ENCODE measurements at regions not wholly inside any gene's neighbourhood (a gene's known extent, or its start where the extent isn't known, plus 50 kb on each side); places are given as distances from the start of the nearest gene placed in this dataset.
A peak's percentile ranks its signal among the peaks of the same experiment; 100 is the strongest.

DNA sequence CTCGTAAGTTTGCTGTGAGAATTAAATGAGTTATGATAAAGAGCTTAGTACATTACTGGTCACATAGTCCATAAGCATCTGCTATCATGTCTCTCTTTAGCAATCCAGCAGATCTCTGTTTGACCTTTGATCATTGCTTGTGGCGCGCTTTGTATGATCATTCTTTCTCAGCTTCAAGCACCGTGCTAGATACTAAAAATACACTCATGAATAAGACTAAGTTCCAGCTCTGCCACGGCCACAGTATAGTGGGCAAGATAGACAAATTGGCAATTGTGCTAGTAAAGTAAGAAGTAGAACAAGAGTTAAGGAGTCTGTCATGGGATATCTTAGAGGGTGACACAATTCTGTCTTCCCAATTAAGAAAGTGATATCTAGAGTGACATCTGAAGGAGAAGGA, 75.2 kb upstream of the ADGRF1 start:
- Histone ChIP-seq H3K36me3 (ENCODE audit: insufficient read depth, low read length) (no peaks in the 10 kb centered on the region), H3K4me1 (ENCODE audit: insufficient read depth, low read length) (peaks cover 10% of the 10 kb centered on the region), H3K9me3 (ENCODE audit: control insufficient read depth, insufficient read depth, low read length) (no peaks in the 10 kb centered on the region), H3K9ac (ENCODE audit: low read depth, low read length) (no peak overlapping the region)

DNA sequence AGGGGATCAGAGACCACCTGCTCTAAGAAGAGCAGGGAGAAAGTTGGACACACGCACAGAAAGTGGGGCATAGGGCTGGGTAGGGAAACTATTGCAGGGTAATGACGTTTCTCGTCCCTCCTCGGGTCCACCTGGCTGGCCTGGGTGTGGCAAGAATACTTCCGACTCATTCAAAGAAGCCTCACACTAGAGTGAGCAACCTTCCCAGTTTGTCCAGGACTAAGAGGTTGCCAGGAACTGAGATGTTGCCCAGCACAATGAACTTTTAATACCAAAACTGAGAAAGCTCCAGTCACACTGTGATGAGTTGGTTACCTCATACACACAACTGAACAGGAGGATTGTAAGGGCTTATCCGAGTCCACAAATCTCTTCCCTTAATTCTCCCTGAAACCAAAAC, 74.5 kb upstream of the ADGRF1 start:
- H3K9me3 ChIP-seq (ENCODE audit: control insufficient read depth, insufficient read depth, low read length) = no peaks in the 10 kb centered on the region
- H3K36me3 ChIP-seq (ENCODE audit: insufficient read depth, low read length) = no peaks in the 10 kb centered on the region
- peaks cover 17% of the 10 kb centered on the region for H3K4me1 ChIP-seq (ENCODE audit: insufficient read depth, low read length)
- H3K9ac ChIP-seq (ENCODE audit: low read depth, low read length) = no peak overlapping the region

DNA sequence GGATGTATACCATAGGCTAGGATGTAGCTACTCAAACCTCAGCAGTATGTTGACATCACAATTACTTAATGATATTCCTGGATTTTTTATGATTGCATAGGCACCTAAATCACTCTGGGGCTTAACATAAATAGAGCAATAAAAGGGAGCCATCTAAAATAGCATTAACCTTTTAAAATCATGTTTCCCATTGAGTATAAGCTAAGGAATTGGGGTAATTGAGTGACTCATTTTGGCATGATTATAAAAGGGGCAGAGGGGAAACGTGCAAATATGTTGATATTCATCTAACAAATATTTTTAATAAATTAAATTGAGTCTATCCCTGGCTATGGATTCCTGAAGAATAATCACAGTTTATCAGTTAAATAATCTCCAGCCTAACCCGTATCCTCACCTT, 74.0 kb upstream of the ADGRF1 start:
- Histone ChIP-seq H3K9me3 (ENCODE audit: control insufficient read depth, insufficient read depth, low read length) (no peaks in the 10 kb centered on the region), H3K9ac (ENCODE audit: low read depth, low read length) (no peak overlapping the region), H3K4me1 (ENCODE audit: insufficient read depth, low read length) (peaks cover 21% of the 10 kb centered on the region), H3K36me3 (ENCODE audit: insufficient read depth, low read length) (no peaks in the 10 kb centered on the region)

DNA sequence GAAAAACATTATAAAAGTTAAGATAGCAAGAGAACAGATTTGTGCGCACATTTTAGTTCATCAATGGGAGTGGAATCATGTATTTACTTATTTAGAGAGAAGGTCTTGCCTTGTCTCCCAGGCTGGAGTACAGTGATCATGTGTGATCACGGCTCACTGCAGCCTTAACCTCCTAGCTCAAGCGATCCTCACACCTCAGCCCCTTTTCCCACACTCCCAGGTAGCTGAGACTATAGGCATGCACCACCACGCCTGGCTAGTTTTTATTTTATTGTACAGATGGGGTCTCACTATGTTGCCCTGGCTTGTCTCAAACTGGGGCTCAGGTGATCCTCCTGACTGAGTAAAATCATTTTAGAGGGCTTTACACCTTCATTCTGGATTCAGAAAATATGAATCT, 72.3 kb upstream of the ADGRF1 start:
- H3K36me3 ChIP-seq (ENCODE audit: insufficient read depth, low read length) = no peaks in the 10 kb centered on the region
- H3K9me3 ChIP-seq (ENCODE audit: control insufficient read depth, insufficient read depth, low read length) = no peaks in the 10 kb centered on the region
- no peak overlapping the region for H3K9ac ChIP-seq (ENCODE audit: low read depth, low read length)
- H3K4me1 ChIP-seq (ENCODE audit: insufficient read depth, low read length) = peaks cover 25% of the 10 kb centered on the region

DNA sequence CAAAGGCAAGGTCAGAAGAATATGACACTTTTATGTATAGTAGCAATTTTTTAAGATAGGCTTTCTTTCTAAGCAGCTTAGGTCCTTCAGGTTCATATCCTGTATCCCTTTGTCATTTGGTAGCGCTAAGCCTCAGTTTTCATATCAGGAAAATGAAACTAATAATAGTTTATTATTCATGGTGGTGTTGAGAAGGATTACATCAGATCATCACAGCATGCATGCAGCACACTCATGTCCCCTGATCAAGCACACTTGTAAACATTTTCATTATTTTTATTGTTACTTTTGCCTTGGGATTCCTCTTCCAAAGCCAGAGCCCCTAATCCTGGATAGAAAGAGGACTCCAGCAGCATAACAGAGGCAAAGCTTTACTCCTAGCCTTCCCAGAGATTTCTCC, 70.2 kb upstream of the ADGRF1 start:
- Histone ChIP-seq H3K36me3 (ENCODE audit: insufficient read depth, low read length) (no peaks in the 10 kb centered on the region), H3K9ac (ENCODE audit: low read depth, low read length) (no peak overlapping the region), H3K4me1 (ENCODE audit: insufficient read depth, low read length) (peaks cover 34% of the 10 kb centered on the region), H3K9me3 (ENCODE audit: control insufficient read depth, insufficient read depth, low read length) (no peaks in the 10 kb centered on the region)

DNA sequence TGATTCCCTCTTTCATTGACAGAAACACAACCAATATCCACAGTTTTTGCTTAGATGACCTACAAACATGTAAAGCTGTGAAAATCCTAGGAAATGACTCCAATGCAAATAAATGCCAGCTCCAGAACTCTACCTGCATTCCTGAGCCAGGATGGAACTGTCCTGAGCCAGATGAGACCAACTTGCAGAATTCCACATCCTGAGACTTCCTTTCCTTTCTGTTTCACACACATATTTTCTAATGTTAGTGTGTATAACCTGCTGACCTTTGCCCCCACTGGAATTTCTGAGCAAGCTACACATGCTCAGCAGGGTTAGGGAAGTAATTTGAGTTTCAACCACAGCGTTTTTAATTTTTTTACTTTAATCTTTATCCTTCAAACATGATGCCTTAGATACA, 69.6 kb upstream of the ADGRF1 start:
- Histone ChIP-seq H3K36me3 (ENCODE audit: insufficient read depth, low read length) (no peaks in the 10 kb centered on the region), H3K9ac (ENCODE audit: low read depth, low read length) (no peak overlapping the region), H3K9me3 (ENCODE audit: control insufficient read depth, insufficient read depth, low read length) (no peaks in the 10 kb centered on the region), H3K4me1 (ENCODE audit: insufficient read depth, low read length) (peaks cover 39% of the 10 kb centered on the region)

DNA sequence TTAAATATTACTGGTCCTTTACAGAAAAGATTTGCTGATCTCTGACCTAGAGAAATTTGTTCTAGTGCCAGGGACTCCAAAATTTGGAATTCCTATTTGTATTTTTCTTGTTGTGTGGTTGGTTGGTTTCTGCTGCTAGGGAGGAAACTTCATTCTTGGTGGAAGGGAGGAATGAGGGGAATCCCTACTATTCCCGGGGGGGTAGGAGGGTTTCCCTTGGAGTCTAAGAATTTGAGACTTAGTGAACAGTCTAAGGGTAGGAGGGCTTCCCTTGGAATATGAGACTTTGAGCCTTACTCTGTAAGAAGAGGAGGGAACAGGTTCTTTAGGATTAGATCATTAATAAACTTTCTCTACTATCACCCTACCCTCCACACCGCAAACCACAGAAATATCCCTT, 67.1 kb upstream of the ADGRF1 start:
- Histone ChIP-seq H3K36me3 (ENCODE audit: insufficient read depth, low read length) (no peaks in the 10 kb centered on the region), H3K4me1 (ENCODE audit: insufficient read depth, low read length) (peaks cover 53% of the 10 kb centered on the region), H3K9ac (ENCODE audit: low read depth, low read length) (no peak overlapping the region), H3K9me3 (ENCODE audit: control insufficient read depth, insufficient read depth, low read length) (no peaks in the 10 kb centered on the region)

DNA sequence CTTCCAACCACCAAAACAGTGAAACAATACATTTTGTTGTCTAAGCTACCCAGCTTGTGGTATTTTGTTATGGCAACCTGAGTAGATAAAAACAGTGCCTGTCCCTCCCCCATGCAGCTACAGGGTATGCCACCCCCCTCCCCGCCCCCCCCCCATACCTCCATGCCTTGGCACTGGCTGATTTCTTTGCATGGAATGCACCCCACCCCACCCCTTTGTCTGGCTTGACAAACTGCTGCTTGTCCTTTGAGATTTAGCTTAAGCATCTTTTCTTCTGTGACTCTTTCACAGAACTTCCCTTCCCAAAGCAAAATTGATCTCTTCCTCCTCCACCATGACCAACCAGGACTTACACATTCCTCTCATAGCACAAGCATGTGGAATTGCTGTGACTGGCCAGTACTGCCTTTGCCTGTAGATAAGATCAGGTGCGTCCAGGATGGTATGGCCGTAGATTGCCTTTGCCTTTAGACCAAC, 64.6 kb upstream of the ADGRF1 start:
- Histone ChIP-seq H3K4me1 (ENCODE audit: insufficient read depth, low read length) (peaks cover 40% of the 10 kb centered on the region), H3K9me3 (ENCODE audit: control insufficient read depth, insufficient read depth, low read length) (no peaks in the 10 kb centered on the region), H3K9ac (ENCODE audit: low read depth, low read length) (0 out of 2 replicates have a peak overlapping the region, but pooled peaks have one; percentile 16), H3K36me3 (ENCODE audit: insufficient read depth, low read length) (no peaks in the 10 kb centered on the region)

DNA sequence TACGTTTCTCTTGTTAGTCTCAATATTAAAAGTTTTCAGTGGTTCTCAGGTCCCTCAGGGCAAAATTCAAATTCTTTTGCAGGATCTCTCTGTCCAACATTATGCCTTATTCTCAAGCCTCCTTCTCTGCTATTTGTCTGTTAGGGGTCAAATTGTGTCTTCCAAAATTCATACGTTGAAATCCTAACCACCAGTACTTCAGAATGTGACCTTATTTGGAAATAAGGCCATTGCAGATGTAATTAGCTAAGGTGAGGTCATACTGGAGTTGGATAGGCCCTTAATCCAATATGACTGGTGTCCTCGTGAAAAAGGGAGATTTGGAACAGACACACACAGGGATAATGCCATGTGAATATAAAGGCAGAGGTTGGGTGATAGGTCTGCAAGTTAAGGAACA, 64.1 kb upstream of the ADGRF1 start:
- Histone ChIP-seq H3K36me3 (ENCODE audit: insufficient read depth, low read length) (no peaks in the 10 kb centered on the region), H3K4me1 (ENCODE audit: insufficient read depth, low read length) (peaks cover 35% of the 10 kb centered on the region), H3K9me3 (ENCODE audit: control insufficient read depth, insufficient read depth, low read length) (no peaks in the 10 kb centered on the region), H3K9ac (ENCODE audit: low read depth, low read length) (peak overlapping the region; percentile 16; the same call in 1 of the 2 replicates)

DNA sequence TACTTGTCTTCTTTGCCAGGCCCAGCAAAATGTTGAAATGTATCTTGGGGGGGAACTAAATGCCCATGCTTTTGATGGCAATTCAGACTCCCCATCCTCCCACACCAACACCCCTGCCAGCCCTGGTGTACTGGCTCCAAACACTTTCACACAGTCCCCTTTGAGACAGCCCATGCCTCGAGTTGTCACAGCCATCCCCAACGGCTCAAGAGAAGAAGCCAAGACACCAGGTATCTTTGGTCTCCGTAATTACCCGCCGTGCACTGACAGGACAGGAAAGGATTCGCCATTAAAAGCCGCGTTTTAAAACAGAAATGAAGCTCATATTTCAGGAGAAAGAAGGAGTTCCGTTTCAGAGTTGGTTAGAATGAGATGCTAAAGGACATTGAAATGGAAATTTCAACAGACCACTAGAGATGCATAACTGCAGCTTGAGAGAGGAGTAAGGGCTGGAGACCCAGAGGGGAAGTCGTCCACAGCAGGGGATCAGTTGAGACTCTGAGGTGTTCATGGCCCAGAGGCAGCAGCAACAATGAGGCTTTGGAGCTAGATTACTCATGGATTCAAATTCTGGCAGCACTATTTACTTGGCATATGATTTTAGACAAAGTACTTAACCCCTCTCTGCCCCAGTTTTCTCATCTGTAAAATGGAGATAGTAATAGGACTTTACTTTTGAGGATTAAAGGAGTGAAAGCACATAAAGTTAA, 63.5 kb upstream of the ADGRF1 start:
- no peak overlapping the region; the same call in 1 of the 2 replicates for H3K9ac ChIP-seq (ENCODE audit: low read depth, low read length)
- H3K9me3 ChIP-seq (ENCODE audit: control insufficient read depth, insufficient read depth, low read length) = no peaks in the 10 kb centered on the region
- H3K4me1 ChIP-seq (ENCODE audit: insufficient read depth, low read length) = peaks cover 35% of the 10 kb centered on the region
- H3K36me3 ChIP-seq (ENCODE audit: insufficient read depth, low read length) = no peaks in the 10 kb centered on the region

DNA sequence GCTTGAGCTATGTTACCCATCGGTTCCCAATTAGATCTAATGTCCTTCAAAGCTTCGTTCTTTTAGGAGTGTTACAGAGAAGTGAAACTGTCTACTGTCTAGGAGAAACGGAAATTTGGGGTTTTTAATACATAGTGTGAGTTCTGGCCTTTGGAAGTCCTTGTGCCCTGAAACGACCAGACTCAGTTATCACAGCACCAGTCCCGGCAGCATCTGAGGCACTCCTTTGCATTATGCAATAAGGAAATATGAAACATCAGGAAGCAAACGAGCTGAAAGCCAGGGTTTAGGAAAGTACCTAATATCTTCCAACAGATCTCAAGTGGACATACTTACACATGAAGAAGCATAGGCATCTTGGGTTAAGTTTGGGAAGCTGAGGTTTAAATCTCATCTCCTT, 61.8 kb upstream of the ADGRF1 start:
- H3K9me3 ChIP-seq (ENCODE audit: control insufficient read depth, insufficient read depth, low read length) = no peaks in the 10 kb centered on the region

DNA sequence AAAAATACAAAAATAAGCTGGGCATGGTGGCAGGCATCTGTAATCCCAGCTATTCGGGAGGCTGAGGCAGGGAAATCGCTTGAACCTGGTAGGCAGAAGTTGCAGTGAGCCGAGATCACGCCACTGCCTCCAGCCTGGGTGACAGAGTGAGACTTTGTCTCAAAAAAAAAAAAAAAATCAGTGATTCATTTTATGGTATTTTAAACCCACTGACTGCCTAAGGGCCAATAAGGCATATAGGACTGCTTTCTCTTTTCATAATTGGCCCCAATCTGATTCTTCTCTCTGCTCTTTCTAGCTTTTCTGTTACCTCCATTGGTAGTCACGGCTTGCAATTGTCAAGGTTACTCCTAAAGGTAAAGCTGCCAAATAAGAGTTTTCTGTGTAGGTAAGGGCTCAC, 60.2 kb upstream of the ADGRF1 start:
- Histone ChIP-seq H3K4me1 (ENCODE audit: insufficient read depth, low read length) (peaks cover 24% of the 10 kb centered on the region), H3K9ac (ENCODE audit: low read depth, low read length) (no peak overlapping the region), H3K36me3 (ENCODE audit: insufficient read depth, low read length) (no peaks in the 10 kb centered on the region)

More for the DNA sequence above, 61.8 kb upstream of the ADGRF1 start:
- H3K9ac ChIP-seq (ENCODE audit: low read depth, low read length) = no peak overlapping the region
- H3K36me3 ChIP-seq (ENCODE audit: insufficient read depth, low read length) = no peaks in the 10 kb centered on the region
- peaks cover 26% of the 10 kb centered on the region for H3K4me1 ChIP-seq (ENCODE audit: insufficient read depth, low read length)

DNA sequence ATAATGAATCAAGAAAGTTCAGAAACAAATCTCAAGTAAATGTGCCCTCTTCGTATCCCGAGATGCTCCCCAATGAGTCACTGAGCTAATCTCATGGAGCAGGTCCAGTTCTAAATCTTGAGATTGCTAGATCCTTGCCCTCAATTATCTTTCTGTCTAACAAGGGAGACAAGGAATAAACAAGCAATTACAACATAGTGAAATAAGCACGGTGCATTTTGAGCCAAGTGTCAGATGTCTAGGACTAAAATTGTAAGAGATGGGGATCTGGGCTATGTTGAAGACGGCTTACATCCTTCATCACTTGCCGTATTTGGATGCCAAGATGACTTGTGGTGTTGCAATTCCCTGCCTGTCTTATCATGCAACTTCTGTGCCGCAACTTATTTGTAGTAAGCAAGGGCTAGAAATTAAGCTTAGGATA, 56.5 kb upstream of the ADGRF1 start:
- H3K4me1 ChIP-seq (ENCODE audit: insufficient read depth, low read length) = peaks cover 12% of the 10 kb centered on the region
- H3K9ac ChIP-seq (ENCODE audit: low read depth, low read length) = no peak overlapping the region
- H3K9me3 ChIP-seq (ENCODE audit: control insufficient read depth, insufficient read depth, low read length) = no peaks in the 10 kb centered on the region
- H3K36me3 ChIP-seq (ENCODE audit: insufficient read depth, low read length) = no peaks in the 10 kb centered on the region

More for the DNA sequence above, 60.2 kb upstream of the ADGRF1 start:
- H3K9me3 ChIP-seq (ENCODE audit: control insufficient read depth, insufficient read depth, low read length) = no peaks in the 10 kb centered on the region

DNA sequence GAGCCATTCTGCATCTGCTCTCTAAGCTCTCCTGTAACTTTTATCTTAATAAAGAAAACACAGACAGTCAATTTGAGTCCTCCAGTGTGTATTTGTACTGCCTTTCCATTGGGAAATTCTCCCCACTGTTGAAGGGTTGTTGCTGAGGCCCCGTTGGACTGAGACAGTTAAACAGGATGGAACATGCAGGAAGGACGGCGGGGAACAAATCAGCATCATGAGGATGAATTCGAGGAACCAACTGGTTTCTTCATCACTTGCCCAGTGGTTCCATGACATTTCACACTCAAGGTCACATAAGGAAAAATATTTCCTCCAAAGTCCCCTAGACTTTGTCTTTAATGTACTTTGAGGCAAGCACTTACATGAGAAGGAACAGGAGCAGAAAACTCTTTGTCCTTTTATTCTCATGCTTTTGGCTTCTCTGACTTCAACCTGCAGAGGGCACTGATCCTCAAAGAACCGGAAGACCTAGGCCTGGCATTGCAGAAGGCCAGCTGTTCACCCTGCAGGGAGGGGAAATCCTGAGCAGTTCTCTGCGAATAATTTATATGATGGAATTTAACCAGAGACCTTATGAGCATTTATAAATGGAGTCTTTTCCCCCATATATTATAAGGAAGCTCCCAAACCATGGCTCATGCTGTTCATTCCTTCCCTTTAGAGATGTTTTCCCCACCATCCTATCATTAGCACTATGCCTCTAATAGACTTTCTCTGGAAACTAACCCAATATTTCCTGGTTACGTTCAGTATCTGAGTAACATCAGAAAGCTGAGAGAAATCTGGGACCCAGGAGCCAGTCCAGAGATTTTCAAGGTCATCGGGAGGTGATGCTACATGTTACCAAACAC, 55.2 kb upstream of the ADGRF1 start:
- H3K36me3 ChIP-seq (ENCODE audit: insufficient read depth, low read length) = no peaks in the 10 kb centered on the region
- no peak overlapping the region for H3K9ac ChIP-seq (ENCODE audit: low read depth, low read length)
- no peaks in the 10 kb centered on the region for H3K9me3 ChIP-seq (ENCODE audit: control insufficient read depth, insufficient read depth, low read length)
- H3K4me1 ChIP-seq (ENCODE audit: insufficient read depth, low read length) = peaks cover 12% of the 10 kb centered on the region

Data from ES-I3 (cell line).